ENCODE measurements at regions not wholly inside any gene's neighbourhood (a gene's known extent, or its start where the extent isn't known, plus 50 kb on each side); places are given as distances from the start of the nearest gene placed in this dataset.

DNA sequence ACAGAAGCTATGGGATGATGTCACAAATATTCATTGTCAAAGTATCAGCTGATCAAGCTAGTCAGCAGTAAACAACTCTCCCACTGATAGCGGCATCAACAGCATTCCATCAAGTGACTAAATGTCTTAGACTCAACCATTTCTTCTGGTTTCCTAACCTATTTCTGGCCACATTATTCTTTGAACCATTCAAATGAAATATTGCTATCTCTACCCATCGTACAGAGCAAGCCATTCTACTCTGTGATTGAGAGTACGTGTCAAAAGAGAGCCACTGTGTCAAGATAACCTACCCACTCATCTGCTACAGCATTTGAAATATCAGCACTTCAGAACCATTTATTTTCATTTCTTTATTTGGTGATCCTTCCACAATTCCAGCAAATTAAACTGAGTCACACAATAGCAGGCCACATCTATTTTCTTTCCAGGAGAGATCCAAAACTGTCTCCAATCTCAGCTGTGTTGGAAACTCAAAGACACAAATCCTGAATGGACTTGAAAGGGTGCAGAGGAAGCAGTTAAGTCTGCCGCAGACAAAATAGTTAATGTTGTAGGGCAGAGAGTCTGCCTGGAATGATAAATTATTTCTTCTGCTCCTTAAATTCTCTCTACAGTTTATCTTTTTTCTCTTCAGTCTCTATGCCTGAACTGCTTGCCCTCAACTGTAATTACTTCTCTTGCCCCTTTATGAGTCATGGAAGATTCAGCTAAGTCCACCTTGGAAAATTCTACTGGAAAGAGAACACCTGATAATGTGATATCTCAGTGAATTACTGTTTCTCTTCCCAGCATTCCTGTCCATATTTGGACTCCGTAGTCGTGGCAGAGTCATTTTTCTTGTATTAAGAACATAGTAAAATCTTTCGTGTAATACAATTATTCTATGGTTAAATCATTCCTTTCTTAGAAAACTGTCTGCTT is 364.8 kb downstream of the PDGFC start (continued):
- TF ChIP-seq, protein P1, sequence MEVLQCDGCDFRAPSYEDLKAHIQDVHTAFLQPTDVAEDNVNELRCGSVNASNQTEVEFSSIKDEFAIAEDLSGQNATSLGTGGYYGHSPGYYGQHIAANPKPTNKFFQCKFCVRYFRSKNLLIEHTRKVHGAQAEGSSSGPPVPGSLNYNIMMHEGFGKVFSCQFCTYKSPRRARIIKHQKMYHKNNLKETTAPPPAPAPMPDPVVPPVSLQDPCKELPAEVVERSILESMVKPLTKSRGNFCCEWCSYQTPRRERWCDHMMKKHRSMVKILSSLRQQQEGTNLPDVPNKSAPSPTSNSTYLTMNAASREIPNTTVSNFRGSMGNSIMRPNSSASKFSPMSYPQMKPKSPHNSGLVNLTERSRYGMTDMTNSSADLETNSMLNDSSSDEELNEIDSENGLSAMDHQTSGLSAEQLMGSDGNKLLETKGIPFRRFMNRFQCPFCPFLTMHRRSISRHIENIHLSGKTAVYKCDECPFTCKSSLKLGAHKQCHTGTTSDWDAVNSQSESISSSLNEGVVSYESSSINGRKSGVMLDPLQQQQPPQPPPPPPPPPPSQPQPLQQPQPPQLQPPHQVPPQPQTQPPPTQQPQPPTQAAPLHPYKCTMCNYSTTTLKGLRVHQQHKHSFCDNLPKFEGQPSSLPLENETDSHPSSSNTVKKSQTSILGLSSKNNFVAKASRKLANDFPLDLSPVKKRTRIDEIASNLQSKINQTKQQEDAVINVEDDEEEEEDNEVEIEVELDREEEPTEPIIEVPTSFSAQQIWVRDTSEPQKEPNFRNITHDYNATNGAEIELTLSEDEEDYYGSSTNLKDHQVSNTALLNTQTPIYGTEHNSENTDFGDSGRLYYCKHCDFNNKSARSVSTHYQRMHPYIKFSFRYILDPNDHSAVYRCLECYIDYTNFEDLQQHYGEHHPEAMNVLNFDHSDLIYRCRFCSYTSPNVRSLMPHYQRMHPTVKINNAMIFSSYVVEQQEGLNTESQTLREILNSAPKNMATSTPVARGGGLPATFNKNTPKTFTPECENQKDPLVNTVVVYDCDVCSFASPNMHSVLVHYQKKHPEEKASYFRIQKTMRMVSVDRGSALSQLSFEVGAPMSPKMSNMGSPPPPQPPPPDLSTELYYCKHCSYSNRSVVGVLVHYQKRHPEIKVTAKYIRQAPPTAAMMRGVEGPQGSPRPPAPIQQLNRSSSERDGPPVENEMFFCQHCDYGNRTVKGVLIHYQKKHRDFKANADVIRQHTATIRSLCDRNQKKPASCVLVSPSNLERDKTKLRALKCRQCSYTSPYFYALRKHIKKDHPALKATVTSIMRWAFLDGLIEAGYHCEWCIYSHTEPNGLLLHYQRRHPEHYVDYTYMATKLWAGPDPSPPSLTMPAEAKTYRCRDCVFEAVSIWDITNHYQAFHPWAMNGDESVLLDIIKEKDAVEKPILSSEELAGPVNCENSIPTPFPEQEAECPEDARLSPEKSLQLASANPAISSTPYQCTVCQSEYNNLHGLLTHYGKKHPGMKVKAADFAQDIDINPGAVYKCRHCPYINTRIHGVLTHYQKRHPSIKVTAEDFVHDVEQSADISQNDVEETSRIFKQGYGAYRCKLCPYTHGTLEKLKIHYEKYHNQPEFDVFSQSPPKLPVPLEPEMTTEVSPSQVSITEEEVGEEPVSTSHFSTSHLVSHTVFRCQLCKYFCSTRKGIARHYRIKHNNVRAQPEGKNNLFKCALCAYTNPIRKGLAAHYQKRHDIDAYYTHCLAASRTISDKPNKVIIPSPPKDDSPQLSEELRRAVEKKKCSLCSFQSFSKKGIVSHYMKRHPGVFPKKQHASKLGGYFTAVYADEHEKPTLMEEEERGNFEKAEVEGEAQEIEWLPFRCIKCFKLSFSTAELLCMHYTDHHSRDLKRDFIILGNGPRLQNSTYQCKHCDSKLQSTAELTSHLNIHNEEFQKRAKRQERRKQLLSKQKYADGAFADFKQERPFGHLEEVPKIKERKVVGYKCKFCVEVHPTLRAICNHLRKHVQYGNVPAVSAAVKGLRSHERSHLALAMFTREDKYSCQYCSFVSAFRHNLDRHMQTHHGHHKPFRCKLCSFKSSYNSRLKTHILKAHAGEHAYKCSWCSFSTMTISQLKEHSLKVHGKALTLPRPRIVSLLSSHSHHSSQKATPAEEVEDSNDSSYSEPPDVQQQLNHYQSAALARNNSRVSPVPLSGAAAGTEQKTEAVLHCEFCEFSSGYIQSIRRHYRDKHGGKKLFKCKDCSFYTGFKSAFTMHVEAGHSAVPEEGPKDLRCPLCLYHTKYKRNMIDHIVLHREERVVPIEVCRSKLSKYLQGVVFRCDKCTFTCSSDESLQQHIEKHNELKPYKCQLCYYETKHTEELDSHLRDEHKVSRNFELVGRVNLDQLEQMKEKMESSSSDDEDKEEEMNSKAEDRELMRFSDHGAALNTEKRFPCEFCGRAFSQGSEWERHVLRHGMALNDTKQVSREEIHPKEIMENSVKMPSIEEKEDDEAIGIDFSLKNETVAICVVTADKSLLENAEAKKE (CRISPR knock-in tag; IDR thresholded peaks at IDR 0.05) = no peak
- TF ChIP-seq, protein P2, sequence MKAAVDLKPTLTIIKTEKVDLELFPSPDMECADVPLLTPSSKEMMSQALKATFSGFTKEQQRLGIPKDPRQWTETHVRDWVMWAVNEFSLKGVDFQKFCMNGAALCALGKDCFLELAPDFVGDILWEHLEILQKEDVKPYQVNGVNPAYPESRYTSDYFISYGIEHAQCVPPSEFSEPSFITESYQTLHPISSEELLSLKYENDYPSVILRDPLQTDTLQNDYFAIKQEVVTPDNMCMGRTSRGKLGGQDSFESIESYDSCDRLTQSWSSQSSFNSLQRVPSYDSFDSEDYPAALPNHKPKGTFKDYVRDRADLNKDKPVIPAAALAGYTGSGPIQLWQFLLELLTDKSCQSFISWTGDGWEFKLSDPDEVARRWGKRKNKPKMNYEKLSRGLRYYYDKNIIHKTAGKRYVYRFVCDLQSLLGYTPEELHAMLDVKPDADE (IDR thresholded peaks at IDR 0.05) = no peak
- no peak for TF ChIP-seq NANOG (IDR thresholded peaks at IDR 0.05; ENCODE audit: borderline replicate concordance)
- no peak for TF ChIP-seq JUNB (IDR thresholded peaks at IDR 0.05; ENCODE audit: unreplicated experiment)
- TF ChIP-seq, protein P3, sequence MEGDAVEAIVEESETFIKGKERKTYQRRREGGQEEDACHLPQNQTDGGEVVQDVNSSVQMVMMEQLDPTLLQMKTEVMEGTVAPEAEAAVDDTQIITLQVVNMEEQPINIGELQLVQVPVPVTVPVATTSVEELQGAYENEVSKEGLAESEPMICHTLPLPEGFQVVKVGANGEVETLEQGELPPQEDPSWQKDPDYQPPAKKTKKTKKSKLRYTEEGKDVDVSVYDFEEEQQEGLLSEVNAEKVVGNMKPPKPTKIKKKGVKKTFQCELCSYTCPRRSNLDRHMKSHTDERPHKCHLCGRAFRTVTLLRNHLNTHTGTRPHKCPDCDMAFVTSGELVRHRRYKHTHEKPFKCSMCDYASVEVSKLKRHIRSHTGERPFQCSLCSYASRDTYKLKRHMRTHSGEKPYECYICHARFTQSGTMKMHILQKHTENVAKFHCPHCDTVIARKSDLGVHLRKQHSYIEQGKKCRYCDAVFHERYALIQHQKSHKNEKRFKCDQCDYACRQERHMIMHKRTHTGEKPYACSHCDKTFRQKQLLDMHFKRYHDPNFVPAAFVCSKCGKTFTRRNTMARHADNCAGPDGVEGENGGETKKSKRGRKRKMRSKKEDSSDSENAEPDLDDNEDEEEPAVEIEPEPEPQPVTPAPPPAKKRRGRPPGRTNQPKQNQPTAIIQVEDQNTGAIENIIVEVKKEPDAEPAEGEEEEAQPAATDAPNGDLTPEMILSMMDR (conservative IDR thresholded peaks at IDR 0.05; ENCODE audit: low read depth in 2 of 2) = no peak
- TF ChIP-seq CREB1 (CRISPR knock-in tag; IDR thresholded peaks at IDR 0.05; ENCODE audit: low read depth) = no peak
- no peak for TF ChIP-seq ZNF331 (CRISPR knock-in tag; IDR thresholded peaks at IDR 0.05; ENCODE audit: low read depth)
- TF ChIP-seq EZH2 (IDR thresholded peaks at IDR 0.05; ENCODE audit: low read depth, unreplicated experiment) = no peak

Measured in GM23338 (cell line).